Ovary (tissue), 7 donors: ENCODE measurements at regions not wholly inside any gene's neighbourhood (a gene's known extent, or its start where the extent isn't known, plus 50 kb on each side); places are given as distances from the start of the nearest gene placed in this dataset.

Experiments used
- DNase-seq, 5 donors: peaks; one replicate each; pipeline ENCODE4 v3.0.0-alpha.2; 2019 to 2020
- H3K27ac ChIP-seq, 2 donors: fragments of 200-600 bp; one replicate each; pipeline versions ENCODE4 v1.5.1 to v1.8.0; 2019 to 2022
- H3K27me3 ChIP-seq: fragments of 200-600 bp; one replicate; pipeline ENCODE4 v1.8.0; 2022
- H3K36me3 ChIP-seq: fragments of 200-600 bp; sonication (generic); one replicate; pipeline ENCODE4 v1.5.1; 2019
- H3K4me1 ChIP-seq: one replicate; pipeline ENCODE4 v1.8.1; 2013; ENCODE audit warnings: mild to moderate bottlenecking, moderate library complexity; ENCODE audit not compliant: insufficient read depth
- H3K4me3 ChIP-seq: fragments of 200-600 bp; sonication (generic); one replicate; pipeline ENCODE4 v1.5.1; 2017
- H3K9me3 ChIP-seq, 2 donors: fragments of 200-600 bp in 1 of 2; sonication (generic) in 1 of 2; one replicate each; pipeline versions ENCODE4 v1.5.1 to v1.8.1; 2013 to 2019; ENCODE audit warnings: mild to moderate bottlenecking in 1 of 2, moderate library complexity in 1 of 2
- EP300 ChIP-seq: sonication (generic); formaldehyde crosslinking; IDR thresholded peaks from one replicate; pipeline ENCODE4 v1.6.1; 2017; ENCODE audit warnings: antibody characterized with exemption
- POLR2A ChIP-seq: fragments of 450-650 bp; IDR thresholded peaks from one replicate; pipeline ENCODE4 v1.6.1; 2017; ENCODE audit warnings: antibody characterized with exemption, mild to moderate bottlenecking, moderate library complexity
- WGBS, 3 donors: extraction: QIAGEN DNeasy Blood & Tissue Kit in 1 of 3; methylation state at CpG; one replicate each; pipeline versions ENCODE4 v1.1.5 to v1.1.7; 2013 to 2017; 5-methylcytosine and 5-hydroxymethylcytosine counted together
- intact Hi-C, 4 donors: fragments of 100-400 bp; cut with DNase I; formaldehyde crosslinking; loops; one replicate each; pipeline versions ENCODE4 v1.11.0 to v1.15.1; 2022 to 2023
- TF ChIP-seq, protein P1 (sequence below), 3 donors: fragments of 450-650 bp in 2 of 3; fragments of 200-600 bp in 1 of 3; IDR thresholded peaks; one replicate each; pipeline versions ENCODE4 v1.5.1 to v1.8.0; 2016 to 2022; ENCODE audit warnings: antibody characterized with exemption in 3 of 3, mild to moderate bottlenecking in 1 of 3
- donor health status: DM: no; HTN: no; CAD: no; lungs with moderate emphysema.
- donor health status: DM: no; HTN: no; CAD: no.
- donor health status: Bipolar disorder and iron deficiency.
- donor health status: DM: no; HTN: no; CAD: no.
- donor health status: DM: yes; HTN: yes; CAD: no.

DNA sequence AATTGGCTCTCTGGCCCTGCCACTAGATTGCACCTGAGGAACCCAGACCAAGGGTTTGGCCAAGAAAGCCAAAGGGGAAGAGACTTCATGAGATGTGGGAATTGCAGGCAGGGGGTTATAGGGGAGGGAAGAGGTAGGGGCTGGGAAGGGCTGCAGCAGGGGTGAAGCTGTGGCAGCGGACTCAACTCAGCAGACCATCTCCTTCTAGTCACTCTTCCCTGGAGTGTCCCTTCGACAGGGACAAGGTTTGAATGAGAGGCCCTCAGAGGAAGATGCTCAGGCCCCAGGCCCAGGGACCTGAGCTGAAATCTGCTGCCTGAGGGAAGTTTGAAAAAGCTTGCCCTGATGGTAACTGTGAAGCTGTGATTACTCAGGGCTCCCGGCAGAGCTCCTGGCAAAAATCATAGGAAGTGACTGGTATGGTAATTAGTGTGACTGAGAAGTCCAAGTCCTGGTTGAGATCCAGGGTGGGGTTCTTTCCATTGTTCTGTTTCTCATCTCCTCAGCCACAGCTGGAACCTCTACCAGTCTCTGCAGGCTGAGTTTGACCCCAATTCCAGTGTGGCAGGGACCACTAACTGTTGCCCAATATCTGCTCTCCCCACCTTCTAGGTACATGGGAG, 300.9 kb downstream of the CYP26B1 start:
- H3K36me3 ChIP-seq = no peaks in the 10 kb centered on the region
- H3K27me3 ChIP-seq = no peaks in the 10 kb centered on the region
- TF ChIP-seq, protein P1, sequence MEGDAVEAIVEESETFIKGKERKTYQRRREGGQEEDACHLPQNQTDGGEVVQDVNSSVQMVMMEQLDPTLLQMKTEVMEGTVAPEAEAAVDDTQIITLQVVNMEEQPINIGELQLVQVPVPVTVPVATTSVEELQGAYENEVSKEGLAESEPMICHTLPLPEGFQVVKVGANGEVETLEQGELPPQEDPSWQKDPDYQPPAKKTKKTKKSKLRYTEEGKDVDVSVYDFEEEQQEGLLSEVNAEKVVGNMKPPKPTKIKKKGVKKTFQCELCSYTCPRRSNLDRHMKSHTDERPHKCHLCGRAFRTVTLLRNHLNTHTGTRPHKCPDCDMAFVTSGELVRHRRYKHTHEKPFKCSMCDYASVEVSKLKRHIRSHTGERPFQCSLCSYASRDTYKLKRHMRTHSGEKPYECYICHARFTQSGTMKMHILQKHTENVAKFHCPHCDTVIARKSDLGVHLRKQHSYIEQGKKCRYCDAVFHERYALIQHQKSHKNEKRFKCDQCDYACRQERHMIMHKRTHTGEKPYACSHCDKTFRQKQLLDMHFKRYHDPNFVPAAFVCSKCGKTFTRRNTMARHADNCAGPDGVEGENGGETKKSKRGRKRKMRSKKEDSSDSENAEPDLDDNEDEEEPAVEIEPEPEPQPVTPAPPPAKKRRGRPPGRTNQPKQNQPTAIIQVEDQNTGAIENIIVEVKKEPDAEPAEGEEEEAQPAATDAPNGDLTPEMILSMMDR (IDR thresholded peaks at IDR 0.05) = no peak
- TF ChIP-seq POLR2A (no peak), EP300 (no peak)
- intact Hi-C loops = no loop called here
- 79 to 87% (median 82%) methylated on average over 3 of the region's 3 CpGs for WGBS, 3 donors
- no peak overlapping the region for H3K4me3 ChIP-seq
- DNase-seq = no peak
- H3K9me3 ChIP-seq = no peaks in the 10 kb centered on the region
- no peak overlapping the region for H3K27ac ChIP-seq
- H3K4me1 ChIP-seq = no peaks in the 10 kb centered on the region

DNA sequence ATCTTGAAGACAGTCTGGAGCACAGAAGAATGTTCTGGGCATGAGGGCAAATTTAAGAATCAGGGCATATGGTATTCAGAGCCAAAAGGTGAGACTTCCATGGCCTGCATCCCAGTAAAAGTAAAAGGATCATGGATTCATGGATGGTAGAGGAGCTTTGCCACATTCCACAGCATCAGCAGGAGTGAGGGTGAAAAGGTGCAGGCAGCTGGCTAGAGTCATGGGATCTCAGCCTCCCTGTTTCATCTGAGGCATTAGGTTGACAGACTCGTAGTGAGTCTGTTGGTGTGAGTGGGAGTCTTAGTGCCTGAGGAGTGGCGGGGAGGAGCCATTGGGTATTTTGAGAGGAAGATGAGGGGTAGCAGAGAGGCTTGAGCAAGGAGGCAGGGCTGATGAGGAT, 301.6 kb downstream of the CYP26B1 start:
- 66 to 77% (median 67%) methylated on average over 2 of the region's 2 CpGs for WGBS, 3 donors
- TF ChIP-seq, protein P1 (IDR thresholded peaks at IDR 0.05) = no peak
- no peak for TF ChIP-seq POLR2A
- TF ChIP-seq EP300 = no peak

DNA sequence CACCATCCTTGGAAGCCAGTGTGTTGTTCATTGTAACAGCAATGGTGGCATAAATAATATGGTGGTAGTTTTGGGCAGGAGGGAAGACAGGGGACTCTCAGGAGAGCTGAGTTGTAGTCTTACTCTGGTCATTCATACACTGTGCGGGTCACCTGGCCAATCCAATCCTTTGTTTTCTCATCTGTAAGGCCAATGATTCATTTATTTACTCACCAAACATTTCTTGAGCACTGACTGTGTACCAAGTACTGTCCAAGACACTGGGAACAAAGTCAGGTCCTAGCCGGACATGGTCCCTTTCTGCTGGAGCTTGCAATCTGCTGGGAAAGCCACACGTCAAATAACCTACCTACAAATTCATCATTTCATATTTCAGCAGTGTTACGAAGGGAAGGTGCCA, 302.7 kb downstream of the CYP26B1 start:
- Histone ChIP-seq H3K9me3 (no peaks in the 10 kb centered on the region), H3K27me3 (no peaks in the 10 kb centered on the region), H3K27ac (no peak overlapping the region), H3K4me3 (no peak overlapping the region), H3K4me1 (no peaks in the 10 kb centered on the region), H3K36me3 (no peaks in the 10 kb centered on the region)
- WGBS, 3 donors = 91 to 96% (median 91%) methylated on average over 4 of the region's 4 CpGs
- TF ChIP-seq, protein P1 (IDR thresholded peaks at IDR 0.05) = no peak
- no peak for TF ChIP-seq EP300
- TF ChIP-seq POLR2A = no peak
- intact Hi-C loops = no loop called here
- no peak for DNase-seq

More for the DNA sequence above, 301.6 kb downstream of the CYP26B1 start:
- no peak overlapping the region for H3K4me3 ChIP-seq
- H3K27ac ChIP-seq = no peak overlapping the region
- no peaks in the 10 kb centered on the region for H3K9me3 ChIP-seq
- H3K36me3 ChIP-seq = no peaks in the 10 kb centered on the region
- H3K27me3 ChIP-seq = no peaks in the 10 kb centered on the region
- intact Hi-C loops = no loop called here
- no peak for DNase-seq
- H3K4me1 ChIP-seq = no peaks in the 10 kb centered on the region

DNA sequence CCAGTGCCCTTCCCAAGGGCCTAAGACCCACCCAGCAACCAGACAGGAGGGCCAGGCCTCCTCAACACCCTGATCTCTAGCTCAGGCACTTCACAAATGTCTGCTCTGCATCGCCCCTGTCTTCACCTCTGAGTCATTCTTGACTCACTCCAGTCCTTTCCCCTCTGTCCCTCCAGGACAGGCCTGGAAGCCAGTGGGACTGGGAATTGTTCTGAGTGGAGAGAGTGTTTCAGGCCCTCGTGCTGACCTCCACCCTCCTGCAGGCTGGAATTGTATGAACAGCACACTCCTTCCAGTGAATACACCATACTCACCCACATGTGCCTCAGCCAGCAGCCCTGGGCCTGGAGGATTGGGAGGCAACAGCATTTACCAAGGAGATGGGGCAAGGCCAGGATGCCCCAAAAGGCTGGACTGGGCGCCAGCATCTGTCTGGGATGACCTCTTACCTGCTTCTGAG, 304.2 kb downstream of the CYP26B1 start:
- intact Hi-C loops = no loop called here
- Histone ChIP-seq H3K27me3 (no peaks in the 10 kb centered on the region), H3K36me3 (no peaks in the 10 kb centered on the region), H3K27ac (no peak overlapping the region), H3K4me3 (no peak overlapping the region), H3K9me3 (no peaks in the 10 kb centered on the region), H3K4me1 (no peaks in the 10 kb centered on the region)
- no peak for DNase-seq
- 72 to 80% (median 73%) methylated on average over 3 of the region's 3 CpGs for WGBS, 3 donors
- TF ChIP-seq POLR2A (no peak), EP300 (no peak)

DNA sequence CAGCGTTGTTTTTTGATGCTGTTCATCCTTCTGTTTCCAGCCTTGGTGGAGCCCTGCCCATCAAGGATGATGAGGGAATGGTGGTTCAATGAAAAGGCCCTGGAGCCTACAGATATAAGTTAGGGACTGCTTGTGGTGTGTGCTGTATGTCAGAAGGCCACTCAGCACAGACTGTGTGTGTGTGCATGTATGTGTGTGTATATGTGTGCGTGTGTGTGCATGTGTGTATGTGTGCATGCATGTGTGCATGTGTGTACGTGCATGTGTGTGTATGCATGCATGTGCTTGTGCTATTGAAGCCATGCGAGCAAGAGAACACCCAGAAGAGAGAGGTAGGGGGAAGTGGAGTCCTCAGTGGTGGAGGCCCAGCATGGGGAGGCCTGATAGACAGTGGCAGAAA, 304.9 kb downstream of the CYP26B1 start:
- H3K4me3 ChIP-seq = no peak overlapping the region
- DNase-seq = no peak
- 94% methylated on average over 4 of the region's 4 CpGs for WGBS, 3 donors
- H3K27me3 ChIP-seq = no peaks in the 10 kb centered on the region
- H3K27ac ChIP-seq = no peak overlapping the region
- TF ChIP-seq, protein P1 (IDR thresholded peaks at IDR 0.05) = no peak
- no peak for TF ChIP-seq POLR2A
- TF ChIP-seq EP300 = no peak
- H3K9me3 ChIP-seq = no peaks in the 10 kb centered on the region
- intact Hi-C loops = no loop called here
- H3K36me3 ChIP-seq = no peaks in the 10 kb centered on the region
- H3K4me1 ChIP-seq = no peaks in the 10 kb centered on the region
